ENCODE measurements at regions not wholly inside any gene's neighbourhood (a gene's known extent, or its start where the extent isn't known, plus 50 kb on each side); places are given as distances from the start of the nearest gene placed in this dataset.

DNA sequence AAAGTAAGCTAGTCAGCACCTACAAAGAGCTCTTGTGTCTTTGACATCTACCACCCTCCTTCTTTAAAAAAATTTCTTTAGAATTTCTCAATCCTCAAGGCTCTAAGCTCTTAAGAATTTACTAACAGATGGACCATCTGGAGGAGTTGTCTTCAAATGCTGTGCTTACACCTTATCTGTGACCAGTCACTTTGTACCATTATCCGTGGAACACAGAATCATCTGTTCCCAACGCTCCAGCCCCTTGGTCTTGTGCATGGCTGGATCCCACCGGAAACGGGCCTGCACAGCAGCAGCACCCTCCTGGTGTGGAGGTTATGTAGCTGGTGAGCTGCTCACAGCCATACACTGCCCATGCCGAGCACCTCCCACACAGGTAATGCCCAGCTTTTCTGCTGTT, 89.0 kb downstream of the TBX19 start:
- TF ChIP-seq, protein P1, sequence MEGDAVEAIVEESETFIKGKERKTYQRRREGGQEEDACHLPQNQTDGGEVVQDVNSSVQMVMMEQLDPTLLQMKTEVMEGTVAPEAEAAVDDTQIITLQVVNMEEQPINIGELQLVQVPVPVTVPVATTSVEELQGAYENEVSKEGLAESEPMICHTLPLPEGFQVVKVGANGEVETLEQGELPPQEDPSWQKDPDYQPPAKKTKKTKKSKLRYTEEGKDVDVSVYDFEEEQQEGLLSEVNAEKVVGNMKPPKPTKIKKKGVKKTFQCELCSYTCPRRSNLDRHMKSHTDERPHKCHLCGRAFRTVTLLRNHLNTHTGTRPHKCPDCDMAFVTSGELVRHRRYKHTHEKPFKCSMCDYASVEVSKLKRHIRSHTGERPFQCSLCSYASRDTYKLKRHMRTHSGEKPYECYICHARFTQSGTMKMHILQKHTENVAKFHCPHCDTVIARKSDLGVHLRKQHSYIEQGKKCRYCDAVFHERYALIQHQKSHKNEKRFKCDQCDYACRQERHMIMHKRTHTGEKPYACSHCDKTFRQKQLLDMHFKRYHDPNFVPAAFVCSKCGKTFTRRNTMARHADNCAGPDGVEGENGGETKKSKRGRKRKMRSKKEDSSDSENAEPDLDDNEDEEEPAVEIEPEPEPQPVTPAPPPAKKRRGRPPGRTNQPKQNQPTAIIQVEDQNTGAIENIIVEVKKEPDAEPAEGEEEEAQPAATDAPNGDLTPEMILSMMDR (conservative IDR thresholded peaks at IDR 0.05; ENCODE audit: low read depth, low read length): no peak
- TF ChIP-seq EZH2 (IDR thresholded peaks at IDR 0.05; ENCODE audit: borderline replicate concordance, low read depth, low read length, poor library complexity, severe bottlenecking): no peak

Measured in A673 (cell line).